Thymus (tissue), 11 donors: ENCODE measurements at regions not wholly inside any gene's neighbourhood (a gene's known extent, or its start where the extent isn't known, plus 50 kb on each side); places are given as distances from the start of the nearest gene placed in this dataset.

Experiments
- DNase-seq, 9 donors: peaks; one replicate each; pipeline ENCODE4 v3.0.0-alpha.2; 2013; ENCODE audit warnings: low spot score in 9 of 9, low read depth in 6 of 9, missing footprints in 1 of 9
- H3K27ac ChIP-seq, 2 donors: one replicate each; pipeline ENCODE4 v1.5.1; 2013; ENCODE audit warnings: control low read depth in 1 of 2, low read depth in 1 of 2, low read length in 1 of 2, mild to moderate bottlenecking in 1 of 2, moderate library complexity in 1 of 2
- H3K27me3 ChIP-seq, 2 donors: one replicate each; pipeline ENCODE4 v1.5.1; 2013; ENCODE audit warnings: low read length in 1 of 2; ENCODE audit not compliant: control insufficient read depth in 2 of 2, insufficient read depth in 1 of 2
- H3K36me3 ChIP-seq, 2 donors: one replicate each; pipeline ENCODE4 v1.5.1; 2013; ENCODE audit warnings: low read length in 1 of 2, mild to moderate bottlenecking in 1 of 2, moderate library complexity in 1 of 2; ENCODE audit not compliant: control insufficient read depth in 2 of 2, insufficient read depth in 2 of 2
- H3K4me1 ChIP-seq, 2 donors: one replicate each; pipeline ENCODE4 v1.5.1; 2013; ENCODE audit warnings: low read length in 2 of 2; ENCODE audit not compliant: control insufficient read depth in 2 of 2, insufficient read depth in 2 of 2
- H3K4me3 ChIP-seq, 2 donors: one replicate each; pipeline ENCODE4 v1.5.1; 2013; ENCODE audit warnings: low read length in 2 of 2, control low read depth in 1 of 2, mild to moderate bottlenecking in 1 of 2
- H3K9me3 ChIP-seq, 2 donors: one replicate each; pipeline ENCODE4 v1.5.1; 2013; ENCODE audit warnings: low read length in 1 of 2, mild to moderate bottlenecking in 1 of 2; ENCODE audit not compliant: control insufficient read depth in 2 of 2, insufficient read depth in 1 of 2
- WGBS: extraction: QIAGEN DNeasy Blood & Tissue Kit; methylation state at CpG from one replicate; pipeline ENCODE4 v1.1.7; 2013; 5-methylcytosine and 5-hydroxymethylcytosine counted together
- donor health status: healthy.

- peak in 3 of 9 donors; percentile 1 to 33 (median 2) for DNase-seq
- Histone ChIP-seq H3K4me3 (no peak overlapping the region), H3K4me1 (no peaks in the 10 kb centered on the region), H3K27me3 (no peaks in the 10 kb centered on the region), H3K27ac (no peak overlapping the region), H3K9me3 (no peaks in the 10 kb centered on the region), H3K36me3 (no peaks in the 10 kb centered on the region)
- WGBS = 70% methylated on average over 3 of the region's 3 CpGs
Observed at GRCh38 chr21:22223385-22223784, 1225.2 kb downstream of the NCAM2 start.

DNA sequence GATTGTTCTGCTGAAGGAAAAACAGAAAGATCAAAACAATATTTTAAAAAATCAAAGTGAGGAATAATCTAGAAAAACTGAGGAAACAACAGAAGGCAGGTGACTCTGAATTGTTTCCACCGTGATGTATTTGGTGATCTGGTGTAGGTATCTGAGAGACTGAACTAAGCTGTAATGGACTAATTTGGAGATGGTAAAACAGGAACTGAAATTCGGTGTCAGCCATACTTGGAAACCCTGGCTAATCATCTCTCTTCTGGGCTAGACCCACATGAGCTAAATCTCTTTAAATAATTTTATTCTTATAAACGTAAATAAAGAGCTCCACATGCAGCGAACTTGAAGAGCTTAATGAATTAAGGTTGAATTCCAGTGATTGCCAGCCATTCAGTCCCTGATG, 1226.1 kb downstream of the NCAM2 start:
- Histone ChIP-seq H3K4me1 (no peaks in the 10 kb centered on the region), H3K27me3 (no peaks in the 10 kb centered on the region), H3K27ac (no peak overlapping the region), H3K36me3 (no peaks in the 10 kb centered on the region), H3K9me3 (no peaks in the 10 kb centered on the region), H3K4me3 (no peak overlapping the region)
- DNase-seq = no peak
- 97% methylated on average over 4 of the region's 4 CpGs for WGBS

DNA sequence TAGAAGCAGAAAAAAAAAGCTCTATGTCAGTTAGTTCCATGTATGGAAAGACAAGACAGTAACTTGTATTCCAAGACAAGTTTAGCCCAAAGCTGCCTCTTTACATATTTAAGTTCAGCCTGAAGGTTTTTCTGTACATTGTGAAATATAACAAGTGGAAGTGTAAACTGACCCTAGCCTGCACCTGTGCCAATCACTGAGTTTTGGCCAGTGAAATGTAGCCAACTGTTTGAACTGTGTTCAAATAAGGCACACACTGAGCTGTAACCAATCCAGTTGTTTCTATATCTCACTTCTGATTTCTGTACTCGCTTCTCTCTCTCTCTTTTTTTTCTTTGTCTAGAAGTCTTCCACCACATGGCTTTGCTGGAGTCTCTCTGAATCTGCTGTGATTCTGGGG, 1227.1 kb downstream of the NCAM2 start:
- Histone ChIP-seq H3K4me3 (no peak overlapping the region), H3K27ac (no peak overlapping the region), H3K4me1 (no peaks in the 10 kb centered on the region), H3K27me3 (no peaks in the 10 kb centered on the region), H3K9me3 (no peaks in the 10 kb centered on the region), H3K36me3 (no peaks in the 10 kb centered on the region)
- DNase-seq = no peak
- WGBS = 91% methylated on average over 1 of the region's 1 CpG

- Histone ChIP-seq H3K27me3 (no peaks in the 10 kb centered on the region), H3K36me3 (no peaks in the 10 kb centered on the region), H3K4me1 (no peaks in the 10 kb centered on the region), H3K9me3 (no peaks in the 10 kb centered on the region), H3K27ac (no peak overlapping the region), H3K4me3 (no peak overlapping the region)
- 94% methylated on average over 2 of the region's 2 CpGs for WGBS
- DNase-seq = no peak
Observed at GRCh38 chr21:22231013-22231412, 1232.8 kb downstream of the NCAM2 start.

GRCh38 chr21:22235866-22236590, 1237.8 kb downstream of the NCAM2 start:
- Histone ChIP-seq H3K27ac (no peak overlapping the region), H3K9me3 (no peaks in the 10 kb centered on the region), H3K36me3 (no peaks in the 10 kb centered on the region), H3K4me3 (no peak overlapping the region), H3K4me1 (no peaks in the 10 kb centered on the region), H3K27me3 (no peaks in the 10 kb centered on the region)
- DNase-seq = no peak
- 78% methylated on average over 4 of the region's 4 CpGs for WGBS

DNA sequence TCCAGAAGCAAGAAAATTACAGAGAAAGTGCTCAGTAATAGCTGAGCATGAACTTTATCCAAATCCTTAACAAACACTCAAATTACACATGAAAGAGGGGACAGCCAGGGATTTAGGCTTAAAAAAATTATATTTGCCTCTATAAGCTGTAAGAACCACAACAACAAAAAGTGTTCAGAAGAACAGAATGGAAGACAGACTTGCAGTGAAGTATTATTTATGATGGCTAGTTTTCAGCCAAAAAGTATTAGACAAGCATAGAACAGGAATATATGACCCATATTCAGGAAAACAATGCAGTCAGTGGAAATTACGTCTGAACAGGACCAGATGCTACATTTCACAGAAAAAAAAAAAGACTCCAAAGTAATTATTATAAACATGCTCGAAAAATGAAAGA, 1246.3 kb downstream of the NCAM2 start:
- DNase-seq = no peak
- 88% methylated on average over 2 of the region's 2 CpGs for WGBS

DNA sequence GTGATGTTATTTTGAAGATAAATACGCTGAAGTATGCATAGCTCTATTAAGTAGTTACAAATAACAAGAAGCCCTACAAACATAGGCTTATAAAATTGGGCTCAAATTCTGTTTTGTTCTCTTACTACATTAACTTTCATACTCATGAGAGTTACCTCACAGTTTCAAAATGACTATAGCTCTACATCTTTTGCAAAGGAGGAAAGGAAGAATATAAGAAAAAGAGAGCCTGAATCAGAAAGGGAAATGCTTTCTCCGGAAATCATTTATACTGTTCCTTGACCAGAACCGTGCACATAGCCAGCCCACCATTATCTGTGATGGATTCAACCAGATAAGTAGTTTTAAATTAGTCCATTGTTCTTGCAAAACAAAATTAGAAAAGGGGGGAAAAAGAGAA, 1252.1 kb downstream of the NCAM2 start:
- Histone ChIP-seq H3K4me3 (no peak overlapping the region), H3K4me1 (no peaks in the 10 kb centered on the region), H3K9me3 (no peaks in the 10 kb centered on the region), H3K27me3 (no peaks in the 10 kb centered on the region), H3K27ac (no peak overlapping the region), H3K36me3 (no peaks in the 10 kb centered on the region)
- WGBS = 91% methylated on average over 3 of the region's 3 CpGs
- no peak for DNase-seq

More for the DNA sequence above, 1246.3 kb downstream of the NCAM2 start:
- H3K4me3 ChIP-seq = no peak overlapping the region
- H3K27ac ChIP-seq = no peak overlapping the region
- H3K36me3 ChIP-seq = no peaks in the 10 kb centered on the region
- no peaks in the 10 kb centered on the region for H3K4me1 ChIP-seq
- H3K9me3 ChIP-seq = no peaks in the 10 kb centered on the region
- H3K27me3 ChIP-seq = no peaks in the 10 kb centered on the region

DNA sequence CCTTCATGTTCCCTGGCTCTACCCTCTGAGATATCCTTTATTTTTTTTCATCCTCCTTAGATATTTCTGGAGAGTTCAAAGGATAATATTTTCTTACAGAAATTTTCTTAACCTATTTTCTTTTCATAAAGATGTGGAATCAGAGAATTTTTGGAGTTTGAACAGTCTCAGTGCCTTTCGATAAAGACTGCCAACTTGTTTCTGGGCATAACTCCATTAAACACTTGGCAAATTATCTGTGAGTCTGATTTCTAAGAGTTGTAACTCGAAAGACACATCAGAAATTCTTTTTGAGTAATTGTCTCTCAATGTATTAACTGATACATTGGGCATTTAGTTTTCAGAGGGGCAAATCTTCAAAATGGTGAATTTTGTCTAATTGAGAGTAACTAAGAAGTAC, 1255.6 kb downstream of the NCAM2 start:
- H3K9me3 ChIP-seq = no peaks in the 10 kb centered on the region
- 91% methylated on average over 2 of the region's 2 CpGs for WGBS
- no peak for DNase-seq

DNA sequence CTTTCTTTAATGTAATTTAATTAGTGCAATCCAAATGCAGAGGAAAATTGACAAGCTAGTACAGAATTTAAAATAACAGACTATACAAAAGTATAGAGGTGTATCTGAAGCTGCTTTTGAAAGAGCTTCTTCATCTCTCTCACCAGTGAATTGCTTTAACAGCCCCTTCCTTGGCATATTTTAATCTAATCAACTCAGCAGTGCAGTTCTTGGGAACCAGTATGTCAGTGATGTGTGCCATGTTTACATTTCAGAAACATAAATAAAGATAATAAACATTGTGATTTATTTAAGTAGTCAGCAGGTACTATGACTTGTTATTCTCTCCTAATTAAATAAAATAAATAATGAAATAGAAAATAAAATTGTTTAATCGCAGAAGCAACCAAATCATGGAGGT, 1260.6 kb downstream of the NCAM2 start:
- Histone ChIP-seq H3K4me1 (no peaks in the 10 kb centered on the region), H3K36me3 (no peaks in the 10 kb centered on the region), H3K4me3 (no peak overlapping the region), H3K27ac (no peak overlapping the region), H3K27me3 (no peaks in the 10 kb centered on the region), H3K9me3 (no peaks in the 10 kb centered on the region)
- WGBS = 99% methylated on average over 1 of the region's 1 CpG
- no peak for DNase-seq

More for the DNA sequence above, 1255.6 kb downstream of the NCAM2 start:
- Histone ChIP-seq H3K4me1 (no peaks in the 10 kb centered on the region), H3K27ac (no peak overlapping the region), H3K36me3 (no peaks in the 10 kb centered on the region), H3K27me3 (no peaks in the 10 kb centered on the region), H3K4me3 (no peak overlapping the region)
